ENCODE measurements at regions not wholly inside any gene's neighbourhood (a gene's known extent, or its start where the extent isn't known, plus 50 kb on each side); places are given as distances from the start of the nearest gene placed in this dataset.

DNA sequence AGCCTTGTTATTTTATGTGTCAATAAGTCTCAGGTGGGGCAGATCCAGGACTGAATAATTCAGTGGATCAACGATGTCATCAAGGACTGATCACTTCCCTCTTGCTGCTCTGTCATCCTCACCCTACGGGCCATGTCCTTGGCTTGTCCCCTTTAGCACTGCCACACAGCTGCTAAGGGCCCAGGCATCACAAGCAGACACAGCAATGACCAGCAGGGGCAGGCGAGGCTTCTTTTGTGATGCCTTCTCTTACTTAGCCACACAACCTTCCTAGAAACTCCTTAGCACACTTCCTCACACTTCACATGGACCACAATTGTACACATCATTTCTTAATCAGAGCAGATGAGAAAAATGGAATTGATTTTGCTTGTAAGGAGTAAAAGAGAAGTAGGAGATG is 356.3 kb upstream of the SOX9 start:
- H2AFZ ChIP-seq = no peak overlapping the region
- no peak overlapping the region for H3K4me2 ChIP-seq
- H3K36me3 ChIP-seq (replicated peaks; ENCODE audit: insufficient read depth, low read depth) = no peaks in the 10 kb centered on the region
- peak; percentile 33 for DNase-seq (ENCODE audit: low spot score)
- H3K79me2 ChIP-seq = no peaks in the 10 kb centered on the region
- H3K9me2 ChIP-seq (replicated peaks; ENCODE audit: insufficient read depth) = no peaks in the 10 kb centered on the region
- H3K9me3 ChIP-seq (ENCODE audit: low read depth) = no peaks in the 10 kb centered on the region
- WGBS (ENCODE audit: low lambda C conversion rate, missing lambda C conversion rate) = 53% methylated on average over 3 of the region's 3 CpGs
- no peak for TF ChIP-seq EZH2 (IDR thresholded peaks at IDR 0.05; ENCODE audit: borderline replicate concordance)
- TF ChIP-seq, protein P1, sequence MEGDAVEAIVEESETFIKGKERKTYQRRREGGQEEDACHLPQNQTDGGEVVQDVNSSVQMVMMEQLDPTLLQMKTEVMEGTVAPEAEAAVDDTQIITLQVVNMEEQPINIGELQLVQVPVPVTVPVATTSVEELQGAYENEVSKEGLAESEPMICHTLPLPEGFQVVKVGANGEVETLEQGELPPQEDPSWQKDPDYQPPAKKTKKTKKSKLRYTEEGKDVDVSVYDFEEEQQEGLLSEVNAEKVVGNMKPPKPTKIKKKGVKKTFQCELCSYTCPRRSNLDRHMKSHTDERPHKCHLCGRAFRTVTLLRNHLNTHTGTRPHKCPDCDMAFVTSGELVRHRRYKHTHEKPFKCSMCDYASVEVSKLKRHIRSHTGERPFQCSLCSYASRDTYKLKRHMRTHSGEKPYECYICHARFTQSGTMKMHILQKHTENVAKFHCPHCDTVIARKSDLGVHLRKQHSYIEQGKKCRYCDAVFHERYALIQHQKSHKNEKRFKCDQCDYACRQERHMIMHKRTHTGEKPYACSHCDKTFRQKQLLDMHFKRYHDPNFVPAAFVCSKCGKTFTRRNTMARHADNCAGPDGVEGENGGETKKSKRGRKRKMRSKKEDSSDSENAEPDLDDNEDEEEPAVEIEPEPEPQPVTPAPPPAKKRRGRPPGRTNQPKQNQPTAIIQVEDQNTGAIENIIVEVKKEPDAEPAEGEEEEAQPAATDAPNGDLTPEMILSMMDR (IDR thresholded peaks at IDR 0.05; ENCODE audit: poor library complexity) = peak; percentile 30
- peaks cover 6% of the 10 kb centered on the region for H3K4me1 ChIP-seq (ENCODE audit: insufficient read depth)
- no peak overlapping the region for H3K27ac ChIP-seq
- no peaks in the 10 kb centered on the region for H3K27me3 ChIP-seq
- no peaks in the 10 kb centered on the region for H4K20me1 ChIP-seq (ENCODE audit: insufficient read depth, poor library complexity, severe bottlenecking)
- H3K4me3 ChIP-seq = no peak overlapping the region

DNA sequence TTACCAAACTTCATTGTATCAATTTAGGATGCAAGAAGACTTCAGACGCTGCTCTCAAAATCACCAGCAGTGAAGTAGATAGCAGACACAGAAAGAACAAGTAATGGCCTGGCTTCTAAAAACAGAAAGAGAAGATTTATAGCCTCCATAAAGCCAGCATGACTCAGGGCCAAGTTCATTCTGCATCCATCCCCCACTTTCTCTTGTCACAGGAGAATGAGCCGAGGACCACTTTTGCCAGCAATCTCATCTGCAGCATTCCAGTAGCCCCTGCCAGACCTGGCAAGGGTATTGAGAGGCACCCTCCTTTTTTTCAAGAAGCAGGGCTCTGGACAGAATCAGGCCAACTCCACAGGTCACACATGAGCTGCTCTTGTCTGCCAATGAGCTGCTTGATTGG is 355.4 kb upstream of the SOX9 start:
- H3K4me1 ChIP-seq (ENCODE audit: insufficient read depth) = peaks cover 6% of the 10 kb centered on the region
- H3K9me3 ChIP-seq (ENCODE audit: low read depth) = no peaks in the 10 kb centered on the region
- H3K27ac ChIP-seq = no peak overlapping the region
- TF ChIP-seq, protein P1 (IDR thresholded peaks at IDR 0.05; ENCODE audit: poor library complexity) = no peak
- no peak for TF ChIP-seq EZH2phosphoT487 (IDR thresholded peaks at IDR 0.05; ENCODE audit: low read depth, severe bottlenecking, unreplicated experiment)
- TF ChIP-seq EZH2 (IDR thresholded peaks at IDR 0.05; ENCODE audit: borderline replicate concordance) = no peak
- H4K20me1 ChIP-seq (ENCODE audit: insufficient read depth, poor library complexity, severe bottlenecking) = no peaks in the 10 kb centered on the region
- no peaks in the 10 kb centered on the region for H3K9me2 ChIP-seq (replicated peaks; ENCODE audit: insufficient read depth)
- WGBS (ENCODE audit: low lambda C conversion rate, missing lambda C conversion rate) = 19% methylated on average over 2 of the region's 2 CpGs
- no peaks in the 10 kb centered on the region for H3K36me3 ChIP-seq (replicated peaks; ENCODE audit: insufficient read depth, low read depth)
- no peaks in the 10 kb centered on the region for H3K79me2 ChIP-seq
- peak; percentile 53 for DNase-seq (ENCODE audit: low spot score)
- H3K27me3 ChIP-seq = no peaks in the 10 kb centered on the region
- peak overlapping the region; percentile 26 for H3K4me2 ChIP-seq
- H2AFZ ChIP-seq = no peak overlapping the region
- no peak overlapping the region for H3K4me3 ChIP-seq

DNA sequence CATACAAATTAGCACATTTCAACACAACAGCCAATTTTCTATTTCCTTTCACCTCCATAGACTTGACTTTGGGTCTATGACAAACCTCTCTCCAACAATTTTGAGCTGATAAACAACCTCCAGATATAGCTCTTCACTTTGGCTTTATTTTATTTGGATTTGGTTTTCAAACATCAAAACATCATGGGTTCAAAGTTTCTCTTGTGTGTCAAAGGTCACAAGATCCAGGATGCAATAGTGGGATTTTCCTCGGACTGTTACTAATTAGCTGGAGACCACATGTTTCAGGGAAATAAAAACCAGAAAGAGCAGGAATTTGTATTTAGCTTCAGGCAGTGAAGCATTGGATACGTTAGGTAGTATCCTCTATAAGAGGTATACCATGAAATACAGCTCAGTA is 351.0 kb upstream of the SOX9 start:
- TF ChIP-seq, protein P1 (IDR thresholded peaks at IDR 0.05; ENCODE audit: poor library complexity) = no peak
- TF ChIP-seq EZH2phosphoT487 (IDR thresholded peaks at IDR 0.05; ENCODE audit: low read depth, severe bottlenecking, unreplicated experiment) (no peak), EZH2 (IDR thresholded peaks at IDR 0.05; ENCODE audit: borderline replicate concordance) (no peak)

More for the DNA sequence above, 351.0 kb upstream of the SOX9 start:
- Histone ChIP-seq H3K27me3 (no peaks in the 10 kb centered on the region), H3K27ac (no peak overlapping the region), H2AFZ (no peak overlapping the region), H3K4me3 (no peak overlapping the region), H3K4me2 (no peak overlapping the region), H3K4me1 (ENCODE audit: insufficient read depth) (peaks cover 6% of the 10 kb centered on the region), H3K9me2 (replicated peaks; ENCODE audit: insufficient read depth) (no peaks in the 10 kb centered on the region), H3K9me3 (ENCODE audit: low read depth) (no peaks in the 10 kb centered on the region), H3K79me2 (no peaks in the 10 kb centered on the region), H3K36me3 (replicated peaks; ENCODE audit: insufficient read depth, low read depth) (no peaks in the 10 kb centered on the region), H4K20me1 (ENCODE audit: insufficient read depth, poor library complexity, severe bottlenecking) (no peaks in the 10 kb centered on the region)
- DNase-seq (ENCODE audit: low spot score) = no peak
- 38% methylated on average over 2 of the region's 2 CpGs for WGBS (ENCODE audit: low lambda C conversion rate, missing lambda C conversion rate)

Measured in hepatocyte (in vitro differentiated cells).